ENCODE measurements at regions not wholly inside any gene's neighbourhood (a gene's known extent, or its start where the extent isn't known, plus 50 kb on each side); places are given as distances from the start of the nearest gene placed in this dataset.

GRCh38 chr12:114920771-114921554 is 237.0 kb upstream of the TBX3 start:
- Histone ChIP-seq H2AFZ (ENCODE audit: low read depth, low read length) (no peak overlapping the region), H3K36me3 (ENCODE audit: control insufficient read depth in 2 of 2, extremely low read depth in 1 of 2, insufficient read depth in 2 of 2, low read length in 2 of 2) (no peaks in the 10 kb centered on the region), H3K9ac (replicated peaks; ENCODE audit: extremely low read depth, insufficient read depth, low read length) (no peak overlapping the region), H3K4me3 (replicated peaks in 1 of 3; ENCODE audit: insufficient read depth in 1 of 3, low read depth in 1 of 3, low read length in 3 of 3) (no peak overlapping the region), H3K27me3 (ENCODE audit: control insufficient read depth in 2 of 2, insufficient read depth in 2 of 2, low read length in 2 of 2) (no peaks in the 10 kb centered on the region), H3K9me3 (replicated peaks; ENCODE audit: control insufficient read depth, insufficient read depth, low read length) (peaks cover 6% of the 10 kb centered on the region), H3K4me2 (ENCODE audit: insufficient read depth, low read length) (no peak overlapping the region), H3K9me1 (replicated peaks; ENCODE audit: control insufficient read depth, extremely low read depth, insufficient read depth, low read length) (no peaks in the 10 kb centered on the region), H3K79me2 (ENCODE audit: control insufficient read depth, insufficient read depth, low read length) (no peaks in the 10 kb centered on the region), H3K27ac (ENCODE audit: insufficient read depth, low read depth, low read length) (no peak overlapping the region), H4K20me1 (replicated peaks; ENCODE audit: control insufficient read depth, extremely low read depth, insufficient read depth, low read length) (no peaks in the 10 kb centered on the region), H3K4me1 (ENCODE audit: control insufficient read depth, extremely low read depth, insufficient read depth, low read length) (no peaks in the 10 kb centered on the region)
- DNase-seq (ENCODE audit: low read depth, low spot score) (no peak), FAIRE-seq (no peak)
- dilution Hi-C loops (cut with MboI; ENCODE audit: extremely low pct_ligation_motif_present, low sequenced_read_pairs): no loop called here
- no TSS peak for BruUV-seq (replicated peaks)
- intact Hi-C loops (cut with micrococcal nuclease): no loop called here
- CTCF ChIA-PET: no interaction called here
- POLR2A ChIA-PET: no interaction called here
- TF ChIP-seq EZH2 (IDR thresholded peaks at IDR 0.05; ENCODE audit: borderline replicate concordance, low read depth, low read length, severe bottlenecking) (no peak), GATA2 (IDR thresholded peaks at IDR 0.05; ENCODE audit: insufficient read depth, insufficient read length, low read depth, low read length) (no peak), POLR2AphosphoS5 (IDR thresholded peaks at IDR 0.05; ENCODE audit: insufficient read depth, low read depth, low read length) (no peak), MAX (IDR thresholded peaks at IDR 0.05; ENCODE audit: insufficient read depth, insufficient read length) (no peak), JUN (IDR thresholded peaks at IDR 0.05; ENCODE audit: borderline replicate concordance, insufficient read depth, insufficient read length, low read depth) (no peak), MYC (IDR thresholded peaks at IDR 0.05; ENCODE audit: low read depth, low read length) (no peak), CTCF (IDR thresholded peaks at IDR 0.05; ENCODE audit: extremely low read depth in 1 of 2, insufficient read depth in 1 of 2, low read depth in 1 of 2, low read length in 2 of 2) (no peak), FOS (IDR thresholded peaks at IDR 0.05; ENCODE audit: borderline replicate concordance, insufficient read depth, low read length) (no peak), POLR2A (IDR thresholded peaks at IDR 0.05; ENCODE audit: low read depth, low read length) (no peak)

Measured in endothelial cell of umbilical vein (primary cell).